HUES64 (cell line): ENCODE measurements at regions not wholly inside any gene's neighbourhood (a gene's known extent, or its start where the extent isn't known, plus 50 kb on each side); places are given as distances from the start of the nearest gene placed in this dataset.
A peak's percentile ranks its signal among the peaks of the same experiment; 100 is the strongest.

Source experiments
- H3K27ac ChIP-seq: 2 replicates; pipeline ENCODE4 v1.7.0; 2013; ENCODE audit warnings: low read depth, low read length, inconsistent platforms
- H3K27me3 ChIP-seq: 2 replicates; pipeline ENCODE4 v1.6.1; 2013; ENCODE audit warnings: mild to moderate bottlenecking, low read length; ENCODE audit not compliant: insufficient read depth
- H3K36me3 ChIP-seq: 2 replicates; pipeline ENCODE4 v1.6.1; 2013; ENCODE audit warnings: mild to moderate bottlenecking, low read length; ENCODE audit not compliant: insufficient read depth
- H3K4me1 ChIP-seq: 2 replicates; pipeline ENCODE4 v1.6.1; 2013; ENCODE audit warnings: mild to moderate bottlenecking, low read length, moderate library complexity; ENCODE audit not compliant: insufficient read depth
- H3K4me3 ChIP-seq: 2 replicates; pipeline ENCODE4 v1.5.1; 2013; ENCODE audit warnings: mild to moderate bottlenecking, low read length, moderate library complexity
- H3K9ac ChIP-seq: 2 replicates; pipeline ENCODE4 v1.6.1; 2013; ENCODE audit warnings: mild to moderate bottlenecking, low read depth, low read length
- H3K9me3 ChIP-seq: 2 replicates; pipeline ENCODE4 v1.6.1; 2013; ENCODE audit warnings: low read depth, low read length; ENCODE audit not compliant: insufficient read depth
- WGBS: fragments of 150-250, 120-280 bp; methylation state at CpG from one replicate; pipeline ENCODE4 v1.1.7; 2013; ENCODE audit warnings: missing lambda C conversion rate; 5-methylcytosine and 5-hydroxymethylcytosine counted together

- H3K4me1 ChIP-seq = peaks cover 10% of the 10 kb centered on the region; the same call in 1 of the 2 replicates
- H3K9ac ChIP-seq = no peak overlapping the region
- WGBS = 96% methylated on average over 2 of the region's 2 CpGs
- no peaks in the 10 kb centered on the region for H3K9me3 ChIP-seq
- H3K27me3 ChIP-seq = no peaks in the 10 kb centered on the region
- H3K36me3 ChIP-seq = peaks cover 30% of the 10 kb centered on the region; the same call in 1 of the 2 replicates
- no peak overlapping the region for H3K27ac ChIP-seq
- no peak overlapping the region for H3K4me3 ChIP-seq
Observed at GRCh38 chrX:113975441-113975840, 608.4 kb upstream of the HTR2C start.

GRCh38 chrX:113974881-113975280 lies 609.0 kb upstream of the HTR2C start:
- no peaks in the 10 kb centered on the region for H3K9me3 ChIP-seq
- peaks cover 10% of the 10 kb centered on the region; the same call in 1 of the 2 replicates for H3K4me1 ChIP-seq
- no peaks in the 10 kb centered on the region for H3K27me3 ChIP-seq
- no peak overlapping the region for H3K27ac ChIP-seq
- H3K9ac ChIP-seq = no peak overlapping the region
- H3K4me3 ChIP-seq = no peak overlapping the region
- peaks cover 25% of the 10 kb centered on the region; the same call in 1 of the 2 replicates for H3K36me3 ChIP-seq

DNA sequence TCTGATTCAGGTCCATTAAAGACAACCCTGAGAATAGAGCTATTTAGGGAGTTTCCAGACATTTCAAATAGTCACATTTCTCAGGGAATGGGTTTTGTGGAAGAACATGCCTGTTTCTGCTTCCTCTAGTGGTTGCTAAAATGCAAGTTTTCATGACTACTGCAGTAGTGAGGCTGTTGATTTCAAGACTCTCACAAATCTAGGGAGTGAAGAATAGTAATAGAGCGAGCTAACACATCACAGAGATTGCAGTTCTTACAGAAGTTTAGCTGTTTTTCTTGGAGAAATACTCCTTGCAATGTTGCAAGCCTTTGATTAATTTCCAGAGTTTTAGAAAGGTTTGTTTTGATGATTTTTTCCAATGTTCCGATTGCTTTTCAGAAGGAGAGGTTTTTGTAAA lies 610.2 kb upstream of the HTR2C start:
- Histone ChIP-seq H3K4me3 (no peak overlapping the region), H3K36me3 (peaks cover 16% of the 10 kb centered on the region; the same call in 1 of the 2 replicates), H3K4me1 (peaks cover 10% of the 10 kb centered on the region; the same call in 1 of the 2 replicates), H3K27ac (no peak overlapping the region), H3K9me3 (no peaks in the 10 kb centered on the region), H3K9ac (no peak overlapping the region), H3K27me3 (no peaks in the 10 kb centered on the region)
- 92% methylated on average over 2 of the region's 2 CpGs for WGBS

GRCh38 chrX:113966791-113967190 lies 617.1 kb upstream of the HTR2C start:
- no peaks in the 10 kb centered on the region for H3K27me3 ChIP-seq
- 86% methylated on average over 2 of the region's 2 CpGs for WGBS
- 0 out of 2 replicates have a peak, but pooled peaks cover 5% of the 10 kb centered on the region for H3K4me1 ChIP-seq

DNA sequence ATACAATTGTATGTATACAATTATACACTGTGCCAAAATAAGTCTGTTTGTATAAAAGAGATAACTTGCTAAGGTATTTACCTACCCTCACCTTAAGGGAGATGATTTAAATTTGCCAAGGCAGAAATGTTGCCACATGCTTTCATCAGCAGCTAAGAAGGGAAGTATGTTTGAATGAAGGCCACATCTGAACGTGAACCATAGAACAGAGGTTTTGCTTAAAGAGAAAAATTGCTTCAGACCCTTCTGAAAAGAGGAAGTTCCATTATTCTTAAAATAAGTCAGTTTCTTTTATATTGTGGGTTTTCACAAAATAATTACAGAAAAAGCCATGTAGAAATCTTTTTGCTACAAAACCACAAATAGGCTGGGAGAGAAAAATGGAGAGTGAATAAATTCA lies 621.5 kb upstream of the HTR2C start:
- 100% methylated on average over 1 of the region's 1 CpG for WGBS
- 0 out of 2 replicates have a peak overlapping the region, but pooled peaks have one; percentile 17 for H3K27ac ChIP-seq
- H3K4me3 ChIP-seq = no peak overlapping the region
- peaks cover 4% of the 10 kb centered on the region; the same call in 1 of the 2 replicates for H3K36me3 ChIP-seq
- H3K9me3 ChIP-seq = no peaks in the 10 kb centered on the region
- H3K9ac ChIP-seq = no peak overlapping the region
- H3K27me3 ChIP-seq = no peaks in the 10 kb centered on the region
- H3K4me1 ChIP-seq = peaks cover 34% of the 10 kb centered on the region

More at GRCh38 chrX:113966791-113967190, 617.1 kb upstream of the HTR2C start:
- H3K27ac ChIP-seq = no peak overlapping the region
- no peak overlapping the region for H3K4me3 ChIP-seq
- H3K9ac ChIP-seq = no peak overlapping the region
- H3K9me3 ChIP-seq = no peaks in the 10 kb centered on the region
- H3K36me3 ChIP-seq = peaks cover 8% of the 10 kb centered on the region; the same call in 1 of the 2 replicates

DNA sequence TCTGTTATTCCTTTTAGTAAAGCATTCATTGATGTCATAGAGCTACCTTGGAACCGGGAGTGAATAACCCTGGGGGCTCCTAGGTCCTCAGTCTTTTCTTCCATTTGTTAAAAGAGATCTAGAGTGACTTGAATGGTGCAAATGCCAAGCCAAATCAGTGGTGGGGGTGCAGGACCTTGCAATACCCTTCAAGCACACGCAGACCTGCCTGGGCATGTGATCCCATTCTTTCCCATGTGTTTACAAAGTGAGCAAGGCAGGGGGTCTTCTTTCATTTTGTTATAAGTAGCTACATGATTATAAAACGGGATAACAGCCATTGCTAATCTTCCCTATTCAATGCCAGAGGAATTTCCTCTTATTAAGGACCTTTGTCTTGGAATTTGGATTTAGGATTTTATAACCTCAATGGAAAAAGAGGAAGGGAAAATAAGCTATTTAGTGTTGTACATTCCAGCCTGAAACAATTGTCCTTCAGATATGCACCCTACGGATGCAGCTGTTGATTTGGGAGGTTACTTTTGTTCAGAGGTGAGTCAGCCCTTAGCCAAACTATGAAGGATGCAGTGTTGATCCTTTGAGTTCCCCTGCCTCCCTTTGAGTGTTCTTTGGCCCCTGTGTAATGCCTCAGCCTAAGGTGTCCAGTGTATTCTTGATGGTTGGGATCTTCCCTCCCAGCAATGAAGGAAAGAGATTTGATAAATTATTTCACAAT lies 623.8 kb upstream of the HTR2C start:
- Histone ChIP-seq H3K27ac (peak overlapping the region; percentile 93), H3K27me3 (no peaks in the 10 kb centered on the region), H3K36me3 (peaks cover 11% of the 10 kb centered on the region; the same call in 1 of the 2 replicates), H3K9me3 (no peaks in the 10 kb centered on the region), H3K9ac (peak overlapping the region; percentile 41; the same call in 1 of the 2 replicates), H3K4me1 (peaks cover 31% of the 10 kb centered on the region), H3K4me3 (no peak overlapping the region)
- WGBS = 16% methylated on average over 3 of the region's 4 CpGs

GRCh38 chrX:113956936-113957335 lies 627.0 kb upstream of the HTR2C start:
- Histone ChIP-seq H3K9ac (no peak overlapping the region), H3K4me1 (peaks cover 30% of the 10 kb centered on the region), H3K9me3 (peaks cover 11% of the 10 kb centered on the region; the same call in 1 of the 2 replicates), H3K27me3 (no peaks in the 10 kb centered on the region), H3K36me3 (peaks cover 23% of the 10 kb centered on the region; the same call in 1 of the 2 replicates), H3K4me3 (no peak overlapping the region), H3K27ac (no peak overlapping the region)
- 90% methylated on average over 6 of the region's 6 CpGs for WGBS

DNA sequence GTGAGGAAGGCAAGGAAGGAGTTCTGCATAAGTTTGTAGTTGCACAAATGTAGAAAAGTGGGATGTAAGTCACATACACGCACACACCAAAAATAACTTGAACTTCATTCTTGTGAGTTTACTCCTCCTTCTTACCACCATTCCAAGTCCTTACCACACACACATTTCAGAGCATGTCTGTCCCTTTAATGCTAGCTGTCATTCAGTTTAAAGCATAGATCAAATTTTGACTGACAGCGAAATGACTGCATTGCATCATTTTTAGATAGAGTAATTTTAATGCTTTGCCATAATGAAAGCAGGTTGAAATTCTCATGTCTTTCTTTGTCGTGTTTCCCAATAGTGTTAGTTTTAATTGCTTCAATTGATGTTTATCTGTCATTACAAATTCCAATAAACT lies 629.6 kb upstream of the HTR2C start:
- 95% methylated on average over 2 of the region's 3 CpGs for WGBS
- H3K9ac ChIP-seq = no peak overlapping the region
- H3K27me3 ChIP-seq = no peaks in the 10 kb centered on the region
- H3K4me3 ChIP-seq = no peak overlapping the region
- peaks cover 30% of the 10 kb centered on the region; the same call in 1 of the 2 replicates for H3K36me3 ChIP-seq
- H3K9me3 ChIP-seq = peaks cover 12% of the 10 kb centered on the region; the same call in 1 of the 2 replicates
- no peak overlapping the region for H3K27ac ChIP-seq
- peaks cover 14% of the 10 kb centered on the region for H3K4me1 ChIP-seq

DNA sequence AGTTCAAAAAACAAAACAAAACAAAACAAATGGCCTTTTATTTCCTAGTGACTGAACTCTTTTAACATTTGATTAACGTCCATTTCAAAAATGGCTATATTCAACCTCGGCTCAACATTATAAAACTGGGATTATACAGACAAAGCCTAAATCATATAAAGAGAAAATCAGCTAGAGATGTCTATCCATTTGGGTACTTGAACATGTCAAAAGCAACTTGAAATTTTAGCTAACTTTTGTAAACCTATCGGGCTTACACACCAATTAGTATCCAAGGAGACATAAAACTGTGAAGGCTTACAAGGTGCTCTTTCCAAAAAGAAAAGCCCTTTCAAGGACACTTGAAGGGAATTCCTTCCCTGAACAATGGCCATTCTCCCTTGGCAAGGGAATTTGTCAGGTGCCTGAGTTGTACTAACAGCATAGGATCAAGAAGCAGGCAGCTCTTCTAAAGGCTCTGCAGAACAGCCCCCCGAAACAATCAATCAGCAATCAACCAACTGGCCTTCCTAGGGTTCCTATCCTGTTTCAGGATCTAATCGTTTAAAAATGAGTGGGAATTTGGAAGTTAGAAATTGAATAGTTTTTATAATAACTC lies 633.7 kb upstream of the HTR2C start:
- Histone ChIP-seq H3K9me3 (peaks cover 12% of the 10 kb centered on the region; the same call in 1 of the 2 replicates), H3K27ac (no peak overlapping the region), H3K4me1 (peaks cover 9% of the 10 kb centered on the region), H3K36me3 (peaks cover 22% of the 10 kb centered on the region; the same call in 1 of the 2 replicates), H3K27me3 (no peaks in the 10 kb centered on the region), H3K4me3 (no peak overlapping the region), H3K9ac (no peak overlapping the region)
- WGBS = 89% methylated on average over 3 of the region's 5 CpGs

DNA sequence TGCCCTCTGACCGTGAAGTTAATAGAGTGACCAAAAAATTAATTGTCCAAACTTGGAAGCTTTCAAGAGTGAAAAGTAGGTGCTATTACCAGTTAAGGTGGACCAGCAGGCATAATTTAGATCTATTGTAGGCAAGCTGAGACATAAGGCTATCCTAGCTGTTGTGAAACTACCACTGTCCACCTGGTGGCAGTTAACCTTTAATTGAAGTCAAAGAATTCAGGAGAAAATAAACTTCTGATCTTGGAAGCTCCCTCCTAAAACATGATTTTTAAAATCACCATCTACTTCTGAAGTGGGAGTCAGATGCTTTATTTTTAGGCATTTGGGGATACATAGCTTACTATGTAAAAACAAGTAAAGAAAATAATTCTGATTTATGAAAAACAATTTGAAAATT lies 636.3 kb upstream of the HTR2C start:
- Histone ChIP-seq H3K9ac (no peak overlapping the region), H3K4me3 (no peak overlapping the region), H3K36me3 (peaks cover 14% of the 10 kb centered on the region; the same call in 1 of the 2 replicates), H3K27ac (no peak overlapping the region), H3K4me1 (peaks cover 9% of the 10 kb centered on the region), H3K27me3 (no peaks in the 10 kb centered on the region), H3K9me3 (peaks cover 7% of the 10 kb centered on the region; the same call in 1 of the 2 replicates)
- WGBS = 81% methylated on average over 1 of the region's 1 CpG

DNA sequence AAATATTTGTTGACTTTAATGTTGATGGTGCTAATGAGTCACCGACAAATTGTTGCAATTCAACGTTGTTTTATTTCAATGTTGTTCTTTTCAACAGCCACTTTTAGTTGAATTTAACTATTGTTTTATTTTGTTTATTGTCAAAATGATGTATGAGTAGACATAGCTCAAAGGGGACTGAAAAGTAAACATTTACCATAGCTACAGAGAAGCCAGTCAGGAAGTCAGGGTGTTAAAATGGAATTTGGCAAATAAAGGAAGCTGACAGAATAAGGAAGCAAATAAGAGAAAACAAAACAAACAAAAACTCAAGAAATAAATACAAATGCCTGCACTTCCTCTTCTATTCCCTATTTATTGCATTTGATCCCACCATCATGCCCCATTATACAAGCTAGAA lies 648.4 kb upstream of the HTR2C start:
- H3K27me3 ChIP-seq = no peaks in the 10 kb centered on the region
- H3K36me3 ChIP-seq = no peaks in the 10 kb centered on the region; the same call in 1 of the 2 replicates
- peaks cover 7% of the 10 kb centered on the region; the same call in 1 of the 2 replicates for H3K4me1 ChIP-seq
- no peaks in the 10 kb centered on the region for H3K9me3 ChIP-seq
- H3K4me3 ChIP-seq = no peak overlapping the region
- no peak overlapping the region for H3K9ac ChIP-seq
- WGBS = 83% methylated on average over 2 of the region's 2 CpGs
- H3K27ac ChIP-seq = no peak overlapping the region
